Middle frontal gyrus (tissue), 1 donor: ENCODE measurements at regions not wholly inside any gene's neighbourhood (a gene's known extent, or its start where the extent isn't known, plus 50 kb on each side); places are given as distances from the start of the nearest gene placed in this dataset.
A peak's percentile ranks its signal among the peaks of the same experiment; 100 is the strongest.

Source experiments
- DNase-seq: peaks from one replicate; pipeline ENCODE4 v3.0.0-alpha.2; 2015; ENCODE audit warnings: low spot score; ENCODE audit errors: extremely low spot score

- DNase-seq, result no peak
Observed at GRCh38 chr11:129324533-129325175, 51.0 kb upstream of the BARX2 start.

GRCh38 chr11:129323896-129324502, 51.6 kb upstream of the BARX2 start:
- DNase-seq, result no peak

GRCh38 chr11:129322941-129323340, 52.7 kb upstream of the BARX2 start:
- no peak for DNase-seq

- DNase-seq, result no peak
Observed at GRCh38 chr11:129321076-129321475, 54.6 kb upstream of the BARX2 start.

- DNase-seq, result no peak
Observed at GRCh38 chr11:129320494-129320893, 55.2 kb upstream of the BARX2 start.

- no peak for DNase-seq
Observed at GRCh38 chr11:129319751-129320150, 55.9 kb upstream of the BARX2 start.

GRCh38 chr11:129319201-129319600, 56.4 kb upstream of the BARX2 start:
- no peak for DNase-seq

GRCh38 chr11:129317571-129317970, 58.1 kb upstream of the BARX2 start:
- DNase-seq, result no peak

- DNase-seq, result no peak
Observed at GRCh38 chr11:129316781-129317180, 58.9 kb upstream of the BARX2 start.

GRCh38 chr11:129315781-129316579, 59.7 kb upstream of the BARX2 start:
- no peak for DNase-seq

- DNase-seq, result no peak
Observed at GRCh38 chr11:129314371-129314770, 61.3 kb upstream of the BARX2 start.

GRCh38 chr11:129313541-129314297, 61.9 kb upstream of the BARX2 start:
- DNase-seq, result peak; percentile 29

- DNase-seq, result no peak
Observed at GRCh38 chr11:129312730-129313503, 62.7 kb upstream of the BARX2 start.

- no peak for DNase-seq
Observed at GRCh38 chr11:129308241-129308865, 67.3 kb upstream of the BARX2 start.

- no peak for DNase-seq
Observed at GRCh38 chr11:129307162-129307561, 68.5 kb upstream of the BARX2 start.

- DNase-seq, result no peak
Observed at GRCh38 chr11:129302386-129303101, 73.1 kb upstream of the BARX2 start.

- DNase-seq, result no peak
Observed at GRCh38 chr11:129300099-129300498, 75.5 kb upstream of the BARX2 start.

GRCh38 chr11:129298988-129299387, 76.7 kb upstream of the BARX2 start:
- DNase-seq, result no peak

GRCh38 chr11:129295746-129296145, 79.9 kb upstream of the BARX2 start:
- no peak for DNase-seq

- no peak for DNase-seq
Observed at GRCh38 chr11:129292771-129293170, 82.9 kb upstream of the BARX2 start.
